OCI-LY7 (cell line): ENCODE measurements at regions not wholly inside any gene's neighbourhood (a gene's known extent, or its start where the extent isn't known, plus 50 kb on each side); places are given as distances from the start of the nearest gene placed in this dataset.

Experiments used
- EZH2phosphoT487 ChIP-seq: fragments of 200-600 bp; sonication (generic); IDR thresholded peaks from 2 replicates; pipeline ENCODE4 v1.6.1; 2018; ENCODE audit warnings: low read depth, borderline replicate concordance, mild to moderate bottlenecking, mixed run types, antibody characterized with exemption, low read length, moderate library complexity, mixed read lengths
- TF ChIP-seq, protein P1 (sequence below): fragments of 200-600 bp; sonication (generic); conservative IDR thresholded peaks from 2 replicates; pipeline ENCODE4 v1.5.1; 2014; ENCODE audit warnings: mild to moderate bottlenecking, antibody characterized with exemption, low read length, moderate library complexity, mixed read lengths

DNA sequence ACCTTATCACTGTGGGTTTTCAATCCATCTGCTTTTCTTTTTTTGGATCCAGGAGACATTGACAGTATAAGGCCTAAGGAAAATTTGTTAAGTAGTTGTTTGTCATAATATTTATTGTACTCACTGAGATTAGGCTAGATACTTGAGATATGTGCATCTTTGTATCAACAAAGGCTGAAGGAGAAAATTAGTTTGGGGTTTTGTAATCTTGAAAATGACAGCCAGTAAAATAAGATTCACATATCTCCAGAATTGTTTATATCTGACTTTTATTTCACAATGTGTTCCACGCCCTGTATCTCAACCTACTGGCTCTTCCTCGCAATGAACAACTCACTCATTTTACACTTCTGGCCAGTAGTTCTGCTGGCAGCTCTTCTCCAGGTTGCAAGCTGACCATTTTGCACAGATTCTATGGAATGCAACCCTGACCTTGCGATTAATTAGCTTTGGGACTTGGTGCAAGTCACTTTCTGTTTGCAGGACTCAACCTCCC lies 132.7 kb downstream of the GATA3 start:
- TF ChIP-seq, protein P1, sequence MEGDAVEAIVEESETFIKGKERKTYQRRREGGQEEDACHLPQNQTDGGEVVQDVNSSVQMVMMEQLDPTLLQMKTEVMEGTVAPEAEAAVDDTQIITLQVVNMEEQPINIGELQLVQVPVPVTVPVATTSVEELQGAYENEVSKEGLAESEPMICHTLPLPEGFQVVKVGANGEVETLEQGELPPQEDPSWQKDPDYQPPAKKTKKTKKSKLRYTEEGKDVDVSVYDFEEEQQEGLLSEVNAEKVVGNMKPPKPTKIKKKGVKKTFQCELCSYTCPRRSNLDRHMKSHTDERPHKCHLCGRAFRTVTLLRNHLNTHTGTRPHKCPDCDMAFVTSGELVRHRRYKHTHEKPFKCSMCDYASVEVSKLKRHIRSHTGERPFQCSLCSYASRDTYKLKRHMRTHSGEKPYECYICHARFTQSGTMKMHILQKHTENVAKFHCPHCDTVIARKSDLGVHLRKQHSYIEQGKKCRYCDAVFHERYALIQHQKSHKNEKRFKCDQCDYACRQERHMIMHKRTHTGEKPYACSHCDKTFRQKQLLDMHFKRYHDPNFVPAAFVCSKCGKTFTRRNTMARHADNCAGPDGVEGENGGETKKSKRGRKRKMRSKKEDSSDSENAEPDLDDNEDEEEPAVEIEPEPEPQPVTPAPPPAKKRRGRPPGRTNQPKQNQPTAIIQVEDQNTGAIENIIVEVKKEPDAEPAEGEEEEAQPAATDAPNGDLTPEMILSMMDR = no peak
- no peak for TF ChIP-seq EZH2phosphoT487
